GM23338 (cell line): ENCODE measurements at regions not wholly inside any gene's neighbourhood (a gene's known extent, or its start where the extent isn't known, plus 50 kb on each side); places are given as distances from the start of the nearest gene placed in this dataset.

ENCODE experiments used
- ATAC-seq: fragments of 200-7000 bp; cut with Tn5 transposase; 3 replicates; pipeline ENCODE4 v1.9.1; 2020
- DNase-seq: peaks from one replicate; pipeline ENCODE4 v3.0.0-alpha.2; 2015; ENCODE audit warnings: low spot score
- H2AFZ ChIP-seq: fragments of 200-600 bp; sonication (generic); 2 replicates; pipeline ENCODE4 v1.8.0; 2016; ENCODE audit warnings: antibody characterized with exemption, mild to moderate bottlenecking, moderate library complexity
- H3F3A ChIP-seq: fragments of 200-600 bp; sonication (generic); replicated peaks from 2 replicates; pipeline ENCODE4 v1.8.0; 2017; ENCODE audit warnings: antibody characterized with exemption, mixed run types, low read depth
- H3K27ac ChIP-seq: fragments of 200-600 bp; sonication (generic); 2 replicates; pipeline ENCODE4 v1.6.1; 2016; ENCODE audit warnings: low read depth
- H3K27me3 ChIP-seq: fragments of 200-600 bp; sonication (generic); 2 replicates; pipeline ENCODE4 v1.8.0; 2016; ENCODE audit warnings: mild to moderate bottlenecking, mixed run types, moderate library complexity; ENCODE audit not compliant: insufficient read depth
- H3K36me3 ChIP-seq: fragments of 200-600 bp; sonication (generic); 2 replicates; pipeline ENCODE4 v1.8.0; 2016; ENCODE audit warnings: mild to moderate bottlenecking; ENCODE audit not compliant: insufficient read depth
- H3K4me1 ChIP-seq: fragments of 200-600 bp; sonication (generic); 2 replicates; pipeline ENCODE4 v1.8.0; 2016; ENCODE audit warnings: mild to moderate bottlenecking, moderate library complexity; ENCODE audit not compliant: insufficient read depth
- H3K4me2 ChIP-seq: fragments of 200-600 bp; sonication (generic); 2 replicates; pipeline ENCODE4 v1.7.1; 2017; ENCODE audit warnings: mixed run types
- H3K4me3 ChIP-seq: fragments of 200-600 bp; sonication (generic); 2 replicates; pipeline ENCODE4 v1.6.1; 2016; ENCODE audit warnings: mixed run types
- H3K79me2 ChIP-seq: fragments of 200-600 bp; sonication (generic); replicated peaks from 2 replicates; pipeline ENCODE4 v1.8.0; 2017; ENCODE audit warnings: mild to moderate bottlenecking; ENCODE audit not compliant: insufficient read depth
- H3K9me2 ChIP-seq: fragments of 200-600 bp; sonication (generic); 2 replicates; pipeline ENCODE4 v1.8.0; 2017; ENCODE audit not compliant: insufficient read depth
- H4K20me1 ChIP-seq: fragments of 200-600 bp; sonication (generic); replicated peaks from 2 replicates; pipeline ENCODE4 v1.8.0; 2017; ENCODE audit warnings: mild to moderate bottlenecking; ENCODE audit not compliant: insufficient read depth
- H3K27ac Mint-ChIP-seq: 2 replicates; pipeline ENCODE4 v1.8.0; 2020; ENCODE audit warnings: inconsistent platforms, mild to moderate bottlenecking, moderate library complexity, mixed read lengths
- H3K27me3 Mint-ChIP-seq: 3 replicates; pipeline ENCODE4 v1.8.0; 2022; ENCODE audit warnings: low read depth, mild to moderate bottlenecking, moderate library complexity, mixed read lengths, inconsistent platforms; ENCODE audit not compliant: insufficient read depth, poor library complexity
- H3K36me3 Mint-ChIP-seq: 3 replicates; pipeline ENCODE4 v1.8.0; 2021; ENCODE audit warnings: low read depth, mild to moderate bottlenecking, inconsistent platforms, moderate library complexity, mixed read lengths
- H3K4me1 Mint-ChIP-seq: 3 replicates; pipeline ENCODE4 v1.8.0; 2020; ENCODE audit warnings: mild to moderate bottlenecking, inconsistent platforms, mixed read lengths
- H3K4me3 Mint-ChIP-seq: 3 replicates; pipeline ENCODE4 v1.8.0; 2021; ENCODE audit warnings: moderate library complexity, mild to moderate bottlenecking, inconsistent platforms, mixed read lengths
- H3K9me3 Mint-ChIP-seq: 3 replicates; pipeline ENCODE4 v1.8.0; 2020; ENCODE audit warnings: moderate library complexity, mild to moderate bottlenecking, inconsistent platforms, mixed read lengths
- CREB1 ChIP-seq: fragments of 250-450 bp; sonication (Bioruptor Pico); IDR thresholded peaks from 2 replicates; pipeline ENCODE4 v1.5.0; 2020; ENCODE audit warnings: low read depth, mild to moderate bottlenecking, moderate library complexity
- EZH2 ChIP-seq: fragments of 200-600 bp; sonication (generic); IDR thresholded peaks from one replicate; pipeline ENCODE4 v1.8.0; 2017; ENCODE audit warnings: antibody characterized with exemption, mild to moderate bottlenecking, low read depth; ENCODE audit not compliant: unreplicated experiment
- EZH2phosphoT487 ChIP-seq: fragments of 200-600 bp; sonication (generic); IDR thresholded peaks from one replicate; pipeline ENCODE4 v1.8.1; 2018; ENCODE audit warnings: antibody characterized with exemption; ENCODE audit not compliant: unreplicated experiment
- JUNB ChIP-seq: IDR thresholded peaks from one replicate; pipeline ENCODE4 v1.6.1; 2016; ENCODE audit warnings: antibody characterized with exemption; ENCODE audit not compliant: unreplicated experiment
- NANOG ChIP-seq: IDR thresholded peaks from 2 replicates; pipeline ENCODE4 v1.6.1; 2016; ENCODE audit warnings: antibody characterized with exemption, borderline replicate concordance
- POLR2AphosphoS5 ChIP-seq: IDR thresholded peaks from 2 replicates; pipeline ENCODE4 v1.6.1; 2016; ENCODE audit warnings: antibody characterized with exemption, low read depth
- STAT1 ChIP-seq: IDR thresholded peaks from one replicate; pipeline ENCODE4 v1.6.1; 2016; ENCODE audit warnings: antibody characterized with exemption; ENCODE audit not compliant: unreplicated experiment
- ZNF114 ChIP-seq: fragments of 250-450 bp; sonication (Bioruptor Pico); IDR thresholded peaks from 2 replicates; pipeline ENCODE4 v1.5.0; 2020; ENCODE audit warnings: mild to moderate bottlenecking, moderate library complexity
- ZNF331 ChIP-seq: fragments of 250-450 bp; sonication (Bioruptor Pico); IDR thresholded peaks from 2 replicates; pipeline ENCODE4 v1.5.0; 2020; ENCODE audit warnings: low read depth, mild to moderate bottlenecking, moderate library complexity
- TF ChIP-seq, protein P1 (sequence below): IDR thresholded peaks from 2 replicates; pipeline ENCODE4 v1.6.1; 2016; ENCODE audit warnings: antibody characterized with exemption
- TF ChIP-seq, protein P2 (sequence below): fragments of 250-450 bp; sonication (Bioruptor Pico); IDR thresholded peaks from 2 replicates; pipeline ENCODE4 v1.5.0; 2020; ENCODE audit warnings: mild to moderate bottlenecking, moderate library complexity
- TF ChIP-seq, protein P3 (sequence below): IDR thresholded peaks from one replicate; pipeline ENCODE4 v1.6.1; 2018; ENCODE audit warnings: antibody characterized with exemption; ENCODE audit not compliant: unreplicated experiment
- TF ChIP-seq, protein P4 (sequence below), 2 experiments: fragments of 200-600 bp in 1 of 2; sonication (generic) in 1 of 2; conservative IDR thresholded peaks; 2 replicates each; pipeline versions ENCODE4 v1.5.1 to v1.6.1; 2016 to 2017; ENCODE audit warnings: antibody characterized with exemption in 2 of 2, low read depth in 2 of 2, mild to moderate bottlenecking in 2 of 2, moderate library complexity in 1 of 2

DNA sequence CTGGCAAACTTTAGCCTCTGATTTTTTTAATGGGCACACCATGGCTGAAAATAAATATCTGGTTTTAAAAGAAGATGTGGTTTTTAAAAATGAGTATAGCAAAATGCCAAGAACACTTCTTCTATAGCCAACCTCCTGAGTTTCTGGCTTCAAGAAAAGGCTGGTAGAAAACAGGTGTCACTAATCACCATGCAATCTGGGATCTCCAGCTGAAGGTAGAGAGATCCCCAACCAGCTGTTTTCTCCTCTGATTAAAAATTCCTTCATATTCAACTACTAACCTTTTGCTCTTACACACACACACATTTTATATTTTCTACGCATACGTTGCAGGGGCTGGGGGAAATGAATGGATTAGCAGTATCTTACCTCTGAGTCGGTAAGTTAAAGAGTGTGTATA, 279.6 kb upstream of the ROBO2 start:
- Mint-ChIP-seq H3K27ac (no peak overlapping the region), H3K36me3 (no peaks in the 10 kb centered on the region), H3K9me3 (no peaks in the 10 kb centered on the region), H3K27me3 (no peaks in the 10 kb centered on the region), H3K4me3 (no peak overlapping the region), H3K4me1 (no peaks in the 10 kb centered on the region; the same call in 2 of the 3 replicates)
- no peak overlapping the region for H2AFZ ChIP-seq
- H3K4me1 ChIP-seq, result no peaks in the 10 kb centered on the region
- TF ChIP-seq, protein P1, sequence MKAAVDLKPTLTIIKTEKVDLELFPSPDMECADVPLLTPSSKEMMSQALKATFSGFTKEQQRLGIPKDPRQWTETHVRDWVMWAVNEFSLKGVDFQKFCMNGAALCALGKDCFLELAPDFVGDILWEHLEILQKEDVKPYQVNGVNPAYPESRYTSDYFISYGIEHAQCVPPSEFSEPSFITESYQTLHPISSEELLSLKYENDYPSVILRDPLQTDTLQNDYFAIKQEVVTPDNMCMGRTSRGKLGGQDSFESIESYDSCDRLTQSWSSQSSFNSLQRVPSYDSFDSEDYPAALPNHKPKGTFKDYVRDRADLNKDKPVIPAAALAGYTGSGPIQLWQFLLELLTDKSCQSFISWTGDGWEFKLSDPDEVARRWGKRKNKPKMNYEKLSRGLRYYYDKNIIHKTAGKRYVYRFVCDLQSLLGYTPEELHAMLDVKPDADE, result no peak
- no peak for TF ChIP-seq EZH2phosphoT487
- TF ChIP-seq, protein P2, sequence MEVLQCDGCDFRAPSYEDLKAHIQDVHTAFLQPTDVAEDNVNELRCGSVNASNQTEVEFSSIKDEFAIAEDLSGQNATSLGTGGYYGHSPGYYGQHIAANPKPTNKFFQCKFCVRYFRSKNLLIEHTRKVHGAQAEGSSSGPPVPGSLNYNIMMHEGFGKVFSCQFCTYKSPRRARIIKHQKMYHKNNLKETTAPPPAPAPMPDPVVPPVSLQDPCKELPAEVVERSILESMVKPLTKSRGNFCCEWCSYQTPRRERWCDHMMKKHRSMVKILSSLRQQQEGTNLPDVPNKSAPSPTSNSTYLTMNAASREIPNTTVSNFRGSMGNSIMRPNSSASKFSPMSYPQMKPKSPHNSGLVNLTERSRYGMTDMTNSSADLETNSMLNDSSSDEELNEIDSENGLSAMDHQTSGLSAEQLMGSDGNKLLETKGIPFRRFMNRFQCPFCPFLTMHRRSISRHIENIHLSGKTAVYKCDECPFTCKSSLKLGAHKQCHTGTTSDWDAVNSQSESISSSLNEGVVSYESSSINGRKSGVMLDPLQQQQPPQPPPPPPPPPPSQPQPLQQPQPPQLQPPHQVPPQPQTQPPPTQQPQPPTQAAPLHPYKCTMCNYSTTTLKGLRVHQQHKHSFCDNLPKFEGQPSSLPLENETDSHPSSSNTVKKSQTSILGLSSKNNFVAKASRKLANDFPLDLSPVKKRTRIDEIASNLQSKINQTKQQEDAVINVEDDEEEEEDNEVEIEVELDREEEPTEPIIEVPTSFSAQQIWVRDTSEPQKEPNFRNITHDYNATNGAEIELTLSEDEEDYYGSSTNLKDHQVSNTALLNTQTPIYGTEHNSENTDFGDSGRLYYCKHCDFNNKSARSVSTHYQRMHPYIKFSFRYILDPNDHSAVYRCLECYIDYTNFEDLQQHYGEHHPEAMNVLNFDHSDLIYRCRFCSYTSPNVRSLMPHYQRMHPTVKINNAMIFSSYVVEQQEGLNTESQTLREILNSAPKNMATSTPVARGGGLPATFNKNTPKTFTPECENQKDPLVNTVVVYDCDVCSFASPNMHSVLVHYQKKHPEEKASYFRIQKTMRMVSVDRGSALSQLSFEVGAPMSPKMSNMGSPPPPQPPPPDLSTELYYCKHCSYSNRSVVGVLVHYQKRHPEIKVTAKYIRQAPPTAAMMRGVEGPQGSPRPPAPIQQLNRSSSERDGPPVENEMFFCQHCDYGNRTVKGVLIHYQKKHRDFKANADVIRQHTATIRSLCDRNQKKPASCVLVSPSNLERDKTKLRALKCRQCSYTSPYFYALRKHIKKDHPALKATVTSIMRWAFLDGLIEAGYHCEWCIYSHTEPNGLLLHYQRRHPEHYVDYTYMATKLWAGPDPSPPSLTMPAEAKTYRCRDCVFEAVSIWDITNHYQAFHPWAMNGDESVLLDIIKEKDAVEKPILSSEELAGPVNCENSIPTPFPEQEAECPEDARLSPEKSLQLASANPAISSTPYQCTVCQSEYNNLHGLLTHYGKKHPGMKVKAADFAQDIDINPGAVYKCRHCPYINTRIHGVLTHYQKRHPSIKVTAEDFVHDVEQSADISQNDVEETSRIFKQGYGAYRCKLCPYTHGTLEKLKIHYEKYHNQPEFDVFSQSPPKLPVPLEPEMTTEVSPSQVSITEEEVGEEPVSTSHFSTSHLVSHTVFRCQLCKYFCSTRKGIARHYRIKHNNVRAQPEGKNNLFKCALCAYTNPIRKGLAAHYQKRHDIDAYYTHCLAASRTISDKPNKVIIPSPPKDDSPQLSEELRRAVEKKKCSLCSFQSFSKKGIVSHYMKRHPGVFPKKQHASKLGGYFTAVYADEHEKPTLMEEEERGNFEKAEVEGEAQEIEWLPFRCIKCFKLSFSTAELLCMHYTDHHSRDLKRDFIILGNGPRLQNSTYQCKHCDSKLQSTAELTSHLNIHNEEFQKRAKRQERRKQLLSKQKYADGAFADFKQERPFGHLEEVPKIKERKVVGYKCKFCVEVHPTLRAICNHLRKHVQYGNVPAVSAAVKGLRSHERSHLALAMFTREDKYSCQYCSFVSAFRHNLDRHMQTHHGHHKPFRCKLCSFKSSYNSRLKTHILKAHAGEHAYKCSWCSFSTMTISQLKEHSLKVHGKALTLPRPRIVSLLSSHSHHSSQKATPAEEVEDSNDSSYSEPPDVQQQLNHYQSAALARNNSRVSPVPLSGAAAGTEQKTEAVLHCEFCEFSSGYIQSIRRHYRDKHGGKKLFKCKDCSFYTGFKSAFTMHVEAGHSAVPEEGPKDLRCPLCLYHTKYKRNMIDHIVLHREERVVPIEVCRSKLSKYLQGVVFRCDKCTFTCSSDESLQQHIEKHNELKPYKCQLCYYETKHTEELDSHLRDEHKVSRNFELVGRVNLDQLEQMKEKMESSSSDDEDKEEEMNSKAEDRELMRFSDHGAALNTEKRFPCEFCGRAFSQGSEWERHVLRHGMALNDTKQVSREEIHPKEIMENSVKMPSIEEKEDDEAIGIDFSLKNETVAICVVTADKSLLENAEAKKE (CRISPR knock-in tag), result no peak
- TF ChIP-seq, protein P3, sequence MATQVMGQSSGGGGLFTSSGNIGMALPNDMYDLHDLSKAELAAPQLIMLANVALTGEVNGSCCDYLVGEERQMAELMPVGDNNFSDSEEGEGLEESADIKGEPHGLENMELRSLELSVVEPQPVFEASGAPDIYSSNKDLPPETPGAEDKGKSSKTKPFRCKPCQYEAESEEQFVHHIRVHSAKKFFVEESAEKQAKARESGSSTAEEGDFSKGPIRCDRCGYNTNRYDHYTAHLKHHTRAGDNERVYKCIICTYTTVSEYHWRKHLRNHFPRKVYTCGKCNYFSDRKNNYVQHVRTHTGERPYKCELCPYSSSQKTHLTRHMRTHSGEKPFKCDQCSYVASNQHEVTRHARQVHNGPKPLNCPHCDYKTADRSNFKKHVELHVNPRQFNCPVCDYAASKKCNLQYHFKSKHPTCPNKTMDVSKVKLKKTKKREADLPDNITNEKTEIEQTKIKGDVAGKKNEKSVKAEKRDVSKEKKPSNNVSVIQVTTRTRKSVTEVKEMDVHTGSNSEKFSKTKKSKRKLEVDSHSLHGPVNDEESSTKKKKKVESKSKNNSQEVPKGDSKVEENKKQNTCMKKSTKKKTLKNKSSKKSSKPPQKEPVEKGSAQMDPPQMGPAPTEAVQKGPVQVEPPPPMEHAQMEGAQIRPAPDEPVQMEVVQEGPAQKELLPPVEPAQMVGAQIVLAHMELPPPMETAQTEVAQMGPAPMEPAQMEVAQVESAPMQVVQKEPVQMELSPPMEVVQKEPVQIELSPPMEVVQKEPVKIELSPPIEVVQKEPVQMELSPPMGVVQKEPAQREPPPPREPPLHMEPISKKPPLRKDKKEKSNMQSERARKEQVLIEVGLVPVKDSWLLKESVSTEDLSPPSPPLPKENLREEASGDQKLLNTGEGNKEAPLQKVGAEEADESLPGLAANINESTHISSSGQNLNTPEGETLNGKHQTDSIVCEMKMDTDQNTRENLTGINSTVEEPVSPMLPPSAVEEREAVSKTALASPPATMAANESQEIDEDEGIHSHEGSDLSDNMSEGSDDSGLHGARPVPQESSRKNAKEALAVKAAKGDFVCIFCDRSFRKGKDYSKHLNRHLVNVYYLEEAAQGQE, result no peak
- no peak for TF ChIP-seq ZNF114
- no peak for TF ChIP-seq CREB1 (CRISPR knock-in tag)
- no peak for TF ChIP-seq STAT1
- TF ChIP-seq POLR2AphosphoS5, result no peak
- TF ChIP-seq EZH2, result no peak
- TF ChIP-seq, protein P4, sequence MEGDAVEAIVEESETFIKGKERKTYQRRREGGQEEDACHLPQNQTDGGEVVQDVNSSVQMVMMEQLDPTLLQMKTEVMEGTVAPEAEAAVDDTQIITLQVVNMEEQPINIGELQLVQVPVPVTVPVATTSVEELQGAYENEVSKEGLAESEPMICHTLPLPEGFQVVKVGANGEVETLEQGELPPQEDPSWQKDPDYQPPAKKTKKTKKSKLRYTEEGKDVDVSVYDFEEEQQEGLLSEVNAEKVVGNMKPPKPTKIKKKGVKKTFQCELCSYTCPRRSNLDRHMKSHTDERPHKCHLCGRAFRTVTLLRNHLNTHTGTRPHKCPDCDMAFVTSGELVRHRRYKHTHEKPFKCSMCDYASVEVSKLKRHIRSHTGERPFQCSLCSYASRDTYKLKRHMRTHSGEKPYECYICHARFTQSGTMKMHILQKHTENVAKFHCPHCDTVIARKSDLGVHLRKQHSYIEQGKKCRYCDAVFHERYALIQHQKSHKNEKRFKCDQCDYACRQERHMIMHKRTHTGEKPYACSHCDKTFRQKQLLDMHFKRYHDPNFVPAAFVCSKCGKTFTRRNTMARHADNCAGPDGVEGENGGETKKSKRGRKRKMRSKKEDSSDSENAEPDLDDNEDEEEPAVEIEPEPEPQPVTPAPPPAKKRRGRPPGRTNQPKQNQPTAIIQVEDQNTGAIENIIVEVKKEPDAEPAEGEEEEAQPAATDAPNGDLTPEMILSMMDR (conservative IDR thresholded peaks at IDR 0.05; ENCODE audit: low read depth in 2 of 2), result no peak
- TF ChIP-seq JUNB, result no peak
- no peak for TF ChIP-seq NANOG
- TF ChIP-seq ZNF331 (CRISPR knock-in tag), result no peak
- no peak overlapping the region for H3K4me2 ChIP-seq
- H3K27me3 ChIP-seq, result no peaks in the 10 kb centered on the region
- H3K27ac ChIP-seq, result no peak overlapping the region
- DNase-seq, result no peak
- no peak overlapping the region for H3K4me3 ChIP-seq
- H3K9me2 ChIP-seq, result no peaks in the 10 kb centered on the region
- H3K79me2 ChIP-seq, result no peaks in the 10 kb centered on the region
- ATAC-seq, result no peak
- no peaks in the 10 kb centered on the region for H4K20me1 ChIP-seq
- H3K36me3 ChIP-seq, result no peaks in the 10 kb centered on the region
- H3F3A ChIP-seq, result no peaks in the 10 kb centered on the region
